ENCODE measurements at regions not wholly inside any gene's neighbourhood (a gene's known extent, or its start where the extent isn't known, plus 50 kb on each side); places are given as distances from the start of the nearest gene placed in this dataset.

GRCh38 chr21:14773777-14774345 lies 227.7 kb upstream of the SAMSN1 start:
- no peak overlapping the region for H3T11ph ChIP-seq (ENCODE audit: low read length)
- no peak overlapping the region for H3K56ac ChIP-seq (ENCODE audit: insufficient read length, low read depth, low read length)
- H2BK12ac ChIP-seq (ENCODE audit: insufficient read length, low read depth, low read length), result no peak overlapping the region
- no peak overlapping the region for H3K18ac ChIP-seq (ENCODE audit: insufficient read length, low read depth, low read length)
- no peak overlapping the region for H4K91ac ChIP-seq (ENCODE audit: insufficient read length, low read depth, low read length)
- H4K5ac ChIP-seq (ENCODE audit: insufficient read length, low read depth, low read length), result no peak overlapping the region
- H3K23ac ChIP-seq (ENCODE audit: insufficient read length, low read depth, low read length), result no peak overlapping the region
- no peak overlapping the region for H2AFZ ChIP-seq (ENCODE audit: low read length)
- no peak overlapping the region for H2BK120ac ChIP-seq (ENCODE audit: low read depth, low read length, poor library complexity, severe bottlenecking)
- H3K4me1 ChIP-seq (ENCODE audit: insufficient read depth, low read length), result no peaks in the 10 kb centered on the region
- no peak overlapping the region for H3K9ac ChIP-seq (ENCODE audit: extremely low read depth, insufficient read length, low read length)
- H3K23me2 ChIP-seq (ENCODE audit: insufficient read length, low read depth, low read length, poor library complexity, severe bottlenecking), result no peaks in the 10 kb centered on the region
- no peaks in the 10 kb centered on the region for H3K27me3 Mint-ChIP-seq (ENCODE audit: low read depth)
- no peak overlapping the region for H2BK5ac ChIP-seq (ENCODE audit: insufficient read length, low read length)
- H2AK5ac ChIP-seq (ENCODE audit: insufficient read length, low read length), result no peak overlapping the region
- H4K20me1 ChIP-seq (ENCODE audit: control insufficient read depth, insufficient read depth, insufficient read length), result no peaks in the 10 kb centered on the region
- DNase-seq, result peak; percentile 68
- H3K4me3 Mint-ChIP-seq, result no peak overlapping the region
- H2BK20ac ChIP-seq (ENCODE audit: low read depth, low read length, poor library complexity, severe bottlenecking), result no peak overlapping the region
- no peak overlapping the region for H4K8ac ChIP-seq (replicated peaks; ENCODE audit: insufficient read length, low read depth, low read length)
- H3K27me3 ChIP-seq (ENCODE audit: insufficient read depth, low read length), result no peaks in the 10 kb centered on the region
- no peak overlapping the region for H3K14ac ChIP-seq (ENCODE audit: insufficient read depth, low read length)
- H3K4ac ChIP-seq (ENCODE audit: low read depth, low read length), result no peak overlapping the region
- H3K4me2 ChIP-seq (ENCODE audit: insufficient read depth, insufficient read length, low read length), result no peak overlapping the region
- no peak overlapping the region for H3K27ac ChIP-seq (ENCODE audit: insufficient read length, low read depth, low read length)
- H3K79me2 ChIP-seq (ENCODE audit: insufficient read depth, low read length), result no peaks in the 10 kb centered on the region
- no peaks in the 10 kb centered on the region for H3K79me1 ChIP-seq (ENCODE audit: insufficient read depth, low read depth, low read length, poor library complexity, severe bottlenecking)
- no CpG with 5 or more reads among the region's 5 CpGs for WGBS (ENCODE audit: extremely low coverage, insufficient read length, low lambda C conversion rate)
- H3K4me1 Mint-ChIP-seq, result no peaks in the 10 kb centered on the region
- TF ChIP-seq CTCF (conservative IDR thresholded peaks at IDR 0.05), result peak; percentile 91
- H3K9me3 ChIP-seq (ENCODE audit: control insufficient read depth, low read depth, low read length), result no peaks in the 10 kb centered on the region
- H3K9me3 Mint-ChIP-seq, result peaks cover 8 to 11% of the 10 kb centered on the region in 2 experiments
- no peak overlapping the region for H3K27ac Mint-ChIP-seq
- peaks cover 5 to 11% (median 6%) of the 10 kb centered on the region in 3 experiments; a peak in 5 of 7 replicates for H3K36me3 Mint-ChIP-seq (ENCODE audit: insufficient read depth in 1 of 3, low read depth in 3 of 3)
- no peak overlapping the region for H2BK15ac ChIP-seq (ENCODE audit: low read depth, low read length)

All from H9 (cell line).